H1 (cell line): ENCODE measurements at regions not wholly inside any gene's neighbourhood (a gene's known extent, or its start where the extent isn't known, plus 50 kb on each side); places are given as distances from the start of the nearest gene placed in this dataset.

Source experiments
- CTCF ChIA-PET: fragments of 300-600 bp; sonication (Branson Sonifier 250); formaldehyde crosslinking; loops from one replicate; lab custom pipeline; 2021; ENCODE audit not compliant: partially characterized antibody; lab: Charles Lee
- POLR2A ChIA-PET: fragments of 300-600 bp; sonication (Branson Sonifier 250); formaldehyde crosslinking; loops from one replicate; lab custom pipeline; 2021; ENCODE audit warnings: inconsistent platforms; ENCODE audit not compliant: partially characterized antibody; lab: Charles Lee
- DNase-seq, 2 experiments: peaks; one replicate each; pipeline versions ENCODE4 v3.0.0 to v3.0.0-alpha.2; 2010 to 2022; ENCODE audit warnings: low spot score in 2 of 2, low read depth in 1 of 2, mixed read lengths in 1 of 2
- FAIRE-seq: peaks from 2 replicates; lab custom pipeline; 2011; peaks lifted over from hg19 to GRCh38; lab: Jason Lieb, UNC
- H2AFZ ChIP-seq: 2 replicates; pipeline ENCODE4 v1.8.1; 2012; ENCODE audit warnings: low read length, inconsistent platforms
- H2AK5ac ChIP-seq: 2 replicates; pipeline ENCODE4 v1.6.1; 2013; ENCODE audit warnings: low read depth, low read length
- H2BK120ac ChIP-seq: replicated peaks from 2 replicates; pipeline ENCODE3; 2013; ENCODE audit warnings: low read depth, low read length, inconsistent platforms
- H2BK12ac ChIP-seq: 2 replicates; pipeline ENCODE4 v1.6.1; 2013; ENCODE audit warnings: low read depth, low read length
- H2BK15ac ChIP-seq: 2 replicates; pipeline ENCODE4 v1.6.1; 2013; ENCODE audit warnings: low read length
- H2BK20ac ChIP-seq: 2 replicates; pipeline ENCODE4 v1.6.1; 2013; ENCODE audit warnings: low read length
- H2BK5ac ChIP-seq: 2 replicates; pipeline ENCODE4 v1.6.1; 2013; ENCODE audit warnings: low read depth, low read length
- H3K14ac ChIP-seq: 2 replicates; pipeline ENCODE4 v1.6.1; 2013; ENCODE audit warnings: inconsistent platforms; ENCODE audit not compliant: insufficient read length
- H3K18ac ChIP-seq: 2 replicates; pipeline ENCODE4 v1.6.1; 2013; ENCODE audit warnings: low read length; ENCODE audit errors: extremely low read depth
- H3K23ac ChIP-seq: 2 replicates; pipeline ENCODE4 v1.6.1; 2013; ENCODE audit warnings: inconsistent platforms; ENCODE audit not compliant: insufficient read length
- H3K23me2 ChIP-seq: 2 replicates; pipeline ENCODE4 v1.6.1; 2013; ENCODE audit warnings: low read depth, low read length
- H3K27ac ChIP-seq: 2 replicates; pipeline ENCODE4 v1.6.1; 2011; ENCODE audit warnings: low read depth, low read length, inconsistent platforms
- H3K27me3 ChIP-seq, 4 experiments: replicated peaks in 1 of 4; 1 replicate in 1 of 4; 2 replicates in 3 of 4; pipeline versions ENCODE4 v1.6.1 to v1.8.1; 2011 to 2013; ENCODE audit warnings: low read length in 3 of 4, mild to moderate bottlenecking in 3 of 4, inconsistent platforms in 2 of 4, mixed read lengths in 2 of 4, moderate library complexity in 1 of 4; ENCODE audit not compliant: control insufficient read depth in 3 of 4, insufficient read depth in 3 of 4; ENCODE audit errors: extremely low read depth in 1 of 4
- H3K36me3 ChIP-seq, 4 experiments: 2 replicates each; pipeline versions ENCODE4 v1.6.1 to v1.8.1; 2011 to 2013; ENCODE audit warnings: mild to moderate bottlenecking in 4 of 4, low read length in 3 of 4, moderate library complexity in 2 of 4, control low read depth in 1 of 4, inconsistent platforms in 1 of 4; ENCODE audit not compliant: insufficient read depth in 4 of 4, control insufficient read depth in 2 of 4
- H3K4ac ChIP-seq: replicated peaks from 2 replicates; pipeline ENCODE3; 2013; ENCODE audit warnings: low read length, low read depth, mixed read lengths, inconsistent platforms; ENCODE audit not compliant: insufficient read length
- H3K4me1 ChIP-seq, 4 experiments: replicated peaks in 1 of 4; 1 replicate in 1 of 4; 2 replicates in 3 of 4; pipeline versions ENCODE4 v1.6.1 to v1.8.1; 2011 to 2013; ENCODE audit warnings: low read length in 3 of 4, inconsistent platforms in 2 of 4, mixed read lengths in 1 of 4; ENCODE audit not compliant: insufficient read depth in 4 of 4, control insufficient read depth in 3 of 4
- H3K4me2 ChIP-seq, 2 experiments: 2 replicates each; pipeline versions ENCODE4 v1.6.1 to v1.8.1; 2011 to 2013; ENCODE audit warnings: low read depth in 2 of 2, low read length in 2 of 2, control low read depth in 1 of 2, inconsistent platforms in 1 of 2, mild to moderate bottlenecking in 1 of 2; ENCODE audit not compliant: insufficient read depth in 1 of 2
- H3K4me3 ChIP-seq, 4 experiments: fragments of 200-600, 300-600 bp in 1 of 4; sonication (generic), shearing (Covaris generic), sonication (Bioruptor Twin) in 1 of 4; 2 replicates each; pipeline versions ENCODE4 v1.5.1 to v1.8.1; 2011 to 2016; ENCODE audit warnings: low read length in 4 of 4, low read depth in 3 of 4, control low read depth in 2 of 4, inconsistent platforms in 2 of 4, mild to moderate bottlenecking in 2 of 4, mixed read lengths in 1 of 4, moderate library complexity in 1 of 4; ENCODE audit not compliant: insufficient read depth in 2 of 4; ENCODE audit errors: extremely low read depth in 1 of 4
- H3K56ac ChIP-seq: replicated peaks from 2 replicates; pipeline ENCODE3; 2013; ENCODE audit warnings: low read depth, mild to moderate bottlenecking, mixed read lengths, low read length, inconsistent platforms; ENCODE audit not compliant: insufficient read length
- H3K79me1 ChIP-seq: 2 replicates; pipeline ENCODE4 v1.6.1; 2013; ENCODE audit warnings: low read depth, low read length, control low read depth
- H3K79me2 ChIP-seq, 2 experiments: 2 replicates each; pipeline versions ENCODE4 v1.6.1 to v1.8.1; 2012 to 2013; ENCODE audit warnings: low read length in 2 of 2, mild to moderate bottlenecking in 2 of 2, inconsistent platforms in 1 of 2; ENCODE audit not compliant: insufficient read depth in 2 of 2, control insufficient read depth in 1 of 2
- H3K9ac ChIP-seq, 4 experiments: replicated peaks in 1 of 4; 1 replicate in 1 of 4; 2 replicates in 3 of 4; pipeline versions ENCODE4 v1.6.1 to v1.8.1; 2011 to 2013; ENCODE audit warnings: low read depth in 3 of 4, low read length in 3 of 4, control low read depth in 2 of 4, mild to moderate bottlenecking in 2 of 4, moderate library complexity in 2 of 4, inconsistent platforms in 1 of 4; ENCODE audit errors: extremely low read depth in 1 of 4
- H3K9me3 ChIP-seq, 2 experiments: 2 replicates each; pipeline versions ENCODE4 v1.6.1 to v1.8.1; 2012 to 2013; ENCODE audit warnings: mild to moderate bottlenecking in 2 of 2, moderate library complexity in 2 of 2, control low read depth in 1 of 2, inconsistent platforms in 1 of 2, low read depth in 1 of 2, low read length in 1 of 2, mixed read lengths in 1 of 2; ENCODE audit not compliant: insufficient read depth in 2 of 2
- H4K20me1 ChIP-seq, 2 experiments: replicated peaks in 1 of 2; 2 replicates each; pipeline versions ENCODE3 to v1.8.1; 2011 to 2013; ENCODE audit warnings: inconsistent platforms in 2 of 2, low read length in 2 of 2, mild to moderate bottlenecking in 1 of 2; ENCODE audit not compliant: insufficient read depth in 2 of 2, control insufficient read depth in 1 of 2
- H4K5ac ChIP-seq: 2 replicates; pipeline ENCODE4 v1.6.1; 2013; ENCODE audit warnings: low read length, low read depth, mixed read lengths, inconsistent platforms; ENCODE audit not compliant: insufficient read length
- H4K8ac ChIP-seq: 2 replicates; pipeline ENCODE4 v1.8.0; 2013; ENCODE audit warnings: mild to moderate bottlenecking, moderate library complexity, low read length, inconsistent platforms; ENCODE audit not compliant: insufficient read depth; ENCODE audit errors: extremely low read depth
- H4K91ac ChIP-seq: replicated peaks from 2 replicates; pipeline ENCODE3; 2013; ENCODE audit warnings: low read length, mixed read lengths, inconsistent platforms; ENCODE audit not compliant: insufficient read length
- ATF2 ChIP-seq: IDR thresholded peaks from 2 replicates; pipeline ENCODE4 v1.6.1; 2012; ENCODE audit warnings: low read length, inconsistent platforms
- ATF3 ChIP-seq: IDR thresholded peaks from 2 replicates; pipeline ENCODE4 v1.6.1; 2011; ENCODE audit warnings: low read depth, mild to moderate bottlenecking, low read length; ENCODE audit not compliant: insufficient read depth
- CEBPB ChIP-seq: IDR thresholded peaks from 2 replicates; pipeline ENCODE4 v1.6.1; 2012; ENCODE audit warnings: low read depth, low read length
- CHD1 ChIP-seq: IDR thresholded peaks from 2 replicates; pipeline ENCODE4 v1.6.1; 2012; ENCODE audit warnings: low read depth, low read length, improper control_type of control experiment
- CTBP2 ChIP-seq: IDR thresholded peaks from 2 replicates; pipeline ENCODE4 v1.7.0; 2011; ENCODE audit warnings: borderline replicate concordance, mild to moderate bottlenecking, moderate library complexity, mixed read lengths, low read length; ENCODE audit not compliant: insufficient read depth, insufficient read length
- HDAC6 ChIP-seq: IDR thresholded peaks from one replicate; pipeline ENCODE4 v1.7.1; 2012; ENCODE audit warnings: low read depth, mild to moderate bottlenecking, inconsistent platforms, low read length, moderate library complexity
- KDM5A ChIP-seq: fragments of 200-600 bp; IDR thresholded peaks from 2 replicates; pipeline ENCODE4 v1.7.1; 2012; ENCODE audit warnings: mild to moderate bottlenecking, low read length, inconsistent platforms, mixed read lengths
- POLR2AphosphoS5 ChIP-seq: IDR thresholded peaks from 2 replicates; pipeline ENCODE4 v1.6.1; 2011; ENCODE audit warnings: low read depth, low read length
- RFX5 ChIP-seq: IDR thresholded peaks from 2 replicates; pipeline ENCODE4 v1.6.1; 2011; ENCODE audit warnings: low read depth, low read length, improper control_type of control experiment, borderline replicate concordance
- TAF1 ChIP-seq: IDR thresholded peaks from 2 replicates; pipeline ENCODE4 v1.6.1; 2011; ENCODE audit warnings: mild to moderate bottlenecking, low read depth, low read length
- USF2 ChIP-seq: IDR thresholded peaks from 2 replicates; pipeline ENCODE4 v1.6.1; 2011; ENCODE audit warnings: low read length, improper control_type of control experiment
- WGBS, 2 experiments: shearing (Covaris generic) in 1 of 2; methylation state at CpG; one replicate each; pipeline versions ENCODE4 v1.1.6 to v1.1.7; 2013 to 2015; ENCODE audit warnings: low lambda C conversion rate in 2 of 2, mixed read lengths in 2 of 2, inconsistent platforms in 1 of 2, low coverage in 1 of 2, missing lambda C conversion rate in 1 of 2; ENCODE audit not compliant: insufficient replicate concordance in 2 of 2, insufficient coverage in 1 of 2, insufficient read length in 1 of 2; ENCODE audit errors: extremely low coverage in 1 of 2, missing lambda C conversion rate in 1 of 2; 5-methylcytosine and 5-hydroxymethylcytosine counted together

GRCh38 chrX:68915778-68916177, 87.0 kb downstream of the EFNB1 start:
- 66% methylated on average over 2 of the region's 2 CpGs; no CpG with 5 or more reads in 1 of the 2 experiments for WGBS, 2 experiments
- CTCF ChIA-PET, result interaction anchor here (0.6 to 1.6 kb wide), 3 partner anchors 30 to 306 kb away, joined by 3 to 5 read pairs (median 3); partner anchors contain the start of gene EFNB1
- H3K79me1 ChIP-seq, result no peaks in the 10 kb centered on the region
- TF ChIP-seq KDM5A (no peak), POLR2AphosphoS5 (no peak), ATF2 (no peak), USF2 (no peak), RFX5 (no peak), TAF1 (no peak), CHD1 (no peak), HDAC6 (no peak), CEBPB (no peak), CTBP2 (no peak), ATF3 (no peak)

More at GRCh38 chrX:68915778-68916177, 87.0 kb downstream of the EFNB1 start:
- Histone ChIP-seq H3K9me3 (no peaks in the 10 kb centered on the region), H3K27me3 (peaks cover 0 to 2% (median 0%) of the 10 kb centered on the region in 4 experiments; a peak in 1 of 7 replicates), H3K79me2 (no peaks in the 10 kb centered on the region), H3K36me3 (no peaks in the 10 kb centered on the region), H3K27ac (no peak overlapping the region), H2BK15ac (no peak overlapping the region), H2BK5ac (no peak overlapping the region), H3K4ac (no peak overlapping the region), H3K4me3 (no peak overlapping the region), H3K4me1 (peaks cover 3 to 29% (median 12%) of the 10 kb centered on the region in 4 experiments), H4K20me1 (no peaks in the 10 kb centered on the region), H3K23ac (no peak overlapping the region), H2BK120ac (no peak overlapping the region), H2AK5ac (no peak overlapping the region), H4K91ac (no peak overlapping the region), H2BK12ac (no peak overlapping the region), H3K18ac (no peak overlapping the region), H2BK20ac (no peak overlapping the region), H4K8ac (no peak overlapping the region), H2AFZ (no peak overlapping the region), H3K23me2 (no peaks in the 10 kb centered on the region), H3K56ac (no peak overlapping the region), H4K5ac (no peak overlapping the region), H3K14ac (no peak overlapping the region), H3K9ac (no peak overlapping the region), H3K4me2 (no peak overlapping the region)
- FAIRE-seq (no peak), DNase-seq (no peak)
- POLR2A ChIA-PET, result interaction anchor here (0.6 kb wide), 1 partner anchor 13 kb away, joined by 3 read pairs; no protein-coding TSS in a partner anchor
